HCT116 (cell line): ENCODE measurements at regions not wholly inside any gene's neighbourhood (a gene's known extent, or its start where the extent isn't known, plus 50 kb on each side); places are given as distances from the start of the nearest gene placed in this dataset.

Source experiments
- ATAC-seq: fragments of 200-7000 bp; cut with Tn5 transposase; 2 replicates; pipeline ENCODE4 v1.9.1; 2020; ENCODE audit warnings: mild to moderate bottlenecking, moderate library complexity
- BruUV-seq: library from RNA; stranded (reverse); fragments of 400-500 nt; replicated peaks from 2 replicates; lab custom pipeline; 2021; lab: Mats Ljungman, UMichigan
- CTCF ChIA-PET: fragments of 300-600 bp; sonication (Branson Sonifier 250); formaldehyde crosslinking; loops from one replicate; lab custom pipeline; 2021; ENCODE audit warnings: antibody characterized with exemption; lab: Charles Lee
- POLR2A ChIA-PET: fragments of 300-600, 350-600 bp; sonication (Branson Sonifier 250); formaldehyde crosslinking; loops from one replicate; lab custom pipeline; 2021; ENCODE audit warnings: antibody characterized with exemption; lab: Charles Lee
- RAD21 ChIA-PET, 2 experiments: fragments of 300-600 bp; sonication (Branson Sonifier 250); formaldehyde crosslinking; loops; one replicate each; lab custom pipeline; 2023; ENCODE audit warnings: low total read pairs in 2 of 2; ENCODE audit not compliant: uncharacterized antibody in 2 of 2, unreplicated experiment in 2 of 2, low non-redundant PET in 1 of 2; lab: Charles Lee
- DNase-seq: peaks from one replicate; pipeline ENCODE4 v3.0.0-alpha.2; 2010; ENCODE audit warnings: low read depth, low spot score
- H2AFZ ChIP-seq: fragments of 200-600 bp; shearing (Covaris generic), sonication (generic); 2 replicates; pipeline ENCODE4 v1.6.1; 2017; ENCODE audit warnings: low read depth, mixed run types, mixed read lengths, antibody characterized with exemption, low read length; ENCODE audit not compliant: poor library complexity, severe bottlenecking
- H3K27ac ChIP-seq: 2 replicates; pipeline ENCODE4 v1.5.1; 2012; ENCODE audit warnings: low read depth, low read length
- H3K27me3 ChIP-seq: fragments of 200-600 bp; sonication (generic); 2 replicates; pipeline ENCODE4 v1.6.1; 2016; ENCODE audit warnings: mixed run types, low read length, mixed read lengths; ENCODE audit not compliant: insufficient read depth
- H3K36me3 ChIP-seq, 2 experiments: fragments of 200-500 bp in 1 of 2; fragments of 200-600 bp in 1 of 2; sonication (Bioruptor generic) in 1 of 2; sonication (generic) in 1 of 2; 2 replicates each; pipeline versions ENCODE4 v1.5.1 to v1.6.1; 2014 to 2016; ENCODE audit warnings: low read length in 2 of 2, inconsistent platforms in 1 of 2, mixed read lengths in 1 of 2, mixed run types in 1 of 2; ENCODE audit not compliant: insufficient read depth in 2 of 2, control insufficient read depth in 1 of 2
- H3K4me1 ChIP-seq, 2 experiments: fragments of 200-600 bp in 1 of 2; sonication (generic) in 1 of 2; 2 replicates each; pipeline versions ENCODE4 v1.5.1 to v1.6.1; 2012 to 2017; ENCODE audit warnings: low read length in 2 of 2, inconsistent platforms in 1 of 2, mild to moderate bottlenecking in 1 of 2, mixed read lengths in 1 of 2, mixed run types in 1 of 2, moderate library complexity in 1 of 2; ENCODE audit not compliant: insufficient read depth in 2 of 2, control insufficient read depth in 1 of 2
- H3K4me2 ChIP-seq: fragments of 200-600 bp; sonication (generic); 2 replicates; pipeline ENCODE4 v1.6.1; 2017; ENCODE audit warnings: mixed run types, low read length, mixed read lengths
- H3K4me3 ChIP-seq, 2 experiments: fragments of 200-600 bp in 1 of 2; sonication (generic) in 1 of 2; replicated peaks in 1 of 2; 2 replicates each; pipeline ENCODE4 v1.5.1; 2011 to 2016; ENCODE audit warnings: low read length in 2 of 2, control low read depth in 1 of 2, low read depth in 1 of 2, mild to moderate bottlenecking in 1 of 2, mixed read lengths in 1 of 2, mixed run types in 1 of 2
- H3K79me2 ChIP-seq: fragments of 200-600 bp; sonication (generic); 2 replicates; pipeline ENCODE4 v1.6.1; 2017; ENCODE audit warnings: mild to moderate bottlenecking, mixed run types, low read length, moderate library complexity, mixed read lengths; ENCODE audit not compliant: insufficient read depth
- H3K9ac ChIP-seq: fragments of 200-600 bp; sonication (generic); 2 replicates; pipeline ENCODE4 v1.6.1; 2016; ENCODE audit warnings: low read length, mixed read lengths
- H3K9me2 ChIP-seq: fragments of 200-600 bp; sonication (generic), shearing (Covaris generic); 2 replicates; pipeline ENCODE4 v1.6.1; 2017; ENCODE audit warnings: mixed run types, mild to moderate bottlenecking, moderate library complexity; ENCODE audit not compliant: insufficient read depth
- H3K9me3 ChIP-seq, 2 experiments: fragments of 200-500 bp in 1 of 2; fragments of 200-600 bp in 1 of 2; sonication (Bioruptor generic) in 1 of 2; sonication (generic) in 1 of 2; 2 replicates each; pipeline ENCODE4 v1.6.1; 2014 to 2017; ENCODE audit warnings: low read length in 2 of 2, mixed read lengths in 2 of 2, inconsistent platforms in 1 of 2, low read depth in 1 of 2, mild to moderate bottlenecking in 1 of 2, mixed run types in 1 of 2, moderate library complexity in 1 of 2; ENCODE audit not compliant: control insufficient read depth in 1 of 2, insufficient read depth in 1 of 2
- H4K20me1 ChIP-seq: fragments of 200-600 bp; sonication (generic), shearing (Covaris generic); 2 replicates; pipeline ENCODE4 v1.6.1; 2017; ENCODE audit warnings: mixed run types, mild to moderate bottlenecking, moderate library complexity; ENCODE audit not compliant: insufficient read depth
- CBX3 ChIP-seq: IDR thresholded peaks from 2 replicates; pipeline ENCODE4 v1.6.1; 2012; ENCODE audit warnings: low read depth
- CEBPB ChIP-seq: IDR thresholded peaks from 2 replicates; pipeline ENCODE4 v1.6.1; 2012; ENCODE audit warnings: low read depth
- ELF1 ChIP-seq: IDR thresholded peaks from 2 replicates; pipeline ENCODE4 v1.6.1; 2012; ENCODE audit warnings: low read depth, borderline replicate concordance
- EZH2 ChIP-seq: fragments of 200-600 bp; sonication (generic); IDR thresholded peaks from 2 replicates; pipeline ENCODE4 v1.6.1; 2017; ENCODE audit warnings: antibody characterized with exemption, mixed run types
- EZH2phosphoT487 ChIP-seq: fragments of 200-600 bp; IDR thresholded peaks from 2 replicates; pipeline ENCODE4 v1.6.1; 2018; ENCODE audit warnings: antibody characterized with exemption, borderline replicate concordance
- JUND ChIP-seq: IDR thresholded peaks from 2 replicates; pipeline ENCODE4 v1.6.1; 2012
- POLR2AphosphoS5 ChIP-seq: IDR thresholded peaks from 2 replicates; pipeline ENCODE4 v1.6.1; 2011; ENCODE audit warnings: mild to moderate bottlenecking, low read depth, low read length, moderate library complexity
- RAD21 ChIP-seq: IDR thresholded peaks from 2 replicates; pipeline ENCODE4 v1.6.1; 2012; ENCODE audit warnings: low read depth, mild to moderate bottlenecking
- SIN3A ChIP-seq: IDR thresholded peaks from 2 replicates; pipeline ENCODE4 v1.6.1; 2012; ENCODE audit warnings: low read depth
- SP1 ChIP-seq: IDR thresholded peaks from 2 replicates; pipeline ENCODE4 v1.6.1; 2012; ENCODE audit warnings: low read depth
- ZFX ChIP-seq: fragments of 450-650 bp; IDR thresholded peaks from 2 replicates; pipeline ENCODE4 v1.6.1; 2017
- intact Hi-C: fragments of 100-400 bp; cut with micrococcal nuclease; formaldehyde crosslinking; loops from 2 replicates; pipeline ENCODE4 v1.10.0; 2022
- TF ChIP-seq, protein P1 (sequence below): IDR thresholded peaks from 2 replicates; pipeline ENCODE4 v1.6.1; 2011; ENCODE audit warnings: mild to moderate bottlenecking, low read length, moderate library complexity; ENCODE audit not compliant: insufficient replicate concordance; ENCODE audit errors: extremely low read depth
- TF ChIP-seq, protein P2 (sequence below): IDR thresholded peaks from 2 replicates; pipeline ENCODE4 v1.6.1; 2012
- TF ChIP-seq, protein P3 (sequence below): IDR thresholded peaks from 2 replicates; pipeline ENCODE4 v1.6.1; 2012; ENCODE audit warnings: low read depth

DNA sequence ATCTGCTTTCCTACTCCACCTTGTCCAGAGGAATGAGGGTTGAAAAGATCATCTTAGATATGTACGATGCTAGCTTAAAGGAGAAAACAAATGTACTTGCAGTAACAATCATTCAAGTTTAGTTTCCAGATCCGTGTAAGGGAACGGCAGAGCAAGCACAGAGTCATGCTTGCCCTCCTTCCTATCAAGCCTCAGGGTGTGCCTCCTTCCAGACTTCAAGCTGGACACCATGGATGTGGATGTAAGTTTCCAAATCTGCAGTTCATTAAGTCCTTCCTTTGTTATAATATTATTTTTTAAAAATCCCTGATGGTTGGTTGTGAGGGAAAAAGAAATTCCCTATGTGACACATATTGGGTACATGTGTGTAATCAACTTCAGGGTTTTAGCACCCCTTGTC, 238.9 kb upstream of the NT5C1B start:
- POLR2A ChIA-PET, result no interaction called here
- Histone ChIP-seq H3K9me2 (no peaks in the 10 kb centered on the region), H3K27me3 (peaks cover 7% of the 10 kb centered on the region; the same call in 1 of the 2 replicates), H3K4me1 (no peaks in the 10 kb centered on the region), H3K9me3 (no peaks in the 10 kb centered on the region), H3K36me3 (no peaks in the 10 kb centered on the region), H4K20me1 (no peaks in the 10 kb centered on the region), H3K4me3 (no peak overlapping the region), H3K79me2 (no peaks in the 10 kb centered on the region), H2AFZ (no peak overlapping the region), H3K9ac (no peak overlapping the region), H3K27ac (no peak overlapping the region), H3K4me2 (no peak overlapping the region)
- intact Hi-C loops, result no loop called here
- no TSS peak for BruUV-seq
- RAD21 ChIA-PET, result no interaction called here
- DNase-seq (no peak), ATAC-seq (no peak)
- CTCF ChIA-PET, result no interaction called here
- no peak for TF ChIP-seq CEBPB
- TF ChIP-seq, protein P1, sequence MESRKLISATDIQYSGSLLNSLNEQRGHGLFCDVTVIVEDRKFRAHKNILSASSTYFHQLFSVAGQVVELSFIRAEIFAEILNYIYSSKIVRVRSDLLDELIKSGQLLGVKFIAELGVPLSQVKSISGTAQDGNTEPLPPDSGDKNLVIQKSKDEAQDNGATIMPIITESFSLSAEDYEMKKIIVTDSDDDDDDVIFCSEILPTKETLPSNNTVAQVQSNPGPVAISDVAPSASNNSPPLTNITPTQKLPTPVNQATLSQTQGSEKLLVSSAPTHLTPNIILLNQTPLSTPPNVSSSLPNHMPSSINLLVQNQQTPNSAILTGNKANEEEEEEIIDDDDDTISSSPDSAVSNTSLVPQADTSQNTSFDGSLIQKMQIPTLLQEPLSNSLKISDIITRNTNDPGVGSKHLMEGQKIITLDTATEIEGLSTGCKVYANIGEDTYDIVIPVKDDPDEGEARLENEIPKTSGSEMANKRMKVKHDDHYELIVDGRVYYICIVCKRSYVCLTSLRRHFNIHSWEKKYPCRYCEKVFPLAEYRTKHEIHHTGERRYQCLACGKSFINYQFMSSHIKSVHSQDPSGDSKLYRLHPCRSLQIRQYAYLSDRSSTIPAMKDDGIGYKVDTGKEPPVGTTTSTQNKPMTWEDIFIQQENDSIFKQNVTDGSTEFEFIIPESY, result no peak
- no peak for TF ChIP-seq SIN3A
- no peak for TF ChIP-seq EZH2
- TF ChIP-seq POLR2AphosphoS5, result no peak
- TF ChIP-seq EZH2phosphoT487, result no peak
- no peak for TF ChIP-seq JUND
- TF ChIP-seq, protein P2, sequence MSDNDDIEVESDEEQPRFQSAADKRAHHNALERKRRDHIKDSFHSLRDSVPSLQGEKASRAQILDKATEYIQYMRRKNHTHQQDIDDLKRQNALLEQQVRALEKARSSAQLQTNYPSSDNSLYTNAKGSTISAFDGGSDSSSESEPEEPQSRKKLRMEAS, result no peak
- no peak for TF ChIP-seq ZFX
- TF ChIP-seq, all 23 proteins: peak for 0

DNA sequence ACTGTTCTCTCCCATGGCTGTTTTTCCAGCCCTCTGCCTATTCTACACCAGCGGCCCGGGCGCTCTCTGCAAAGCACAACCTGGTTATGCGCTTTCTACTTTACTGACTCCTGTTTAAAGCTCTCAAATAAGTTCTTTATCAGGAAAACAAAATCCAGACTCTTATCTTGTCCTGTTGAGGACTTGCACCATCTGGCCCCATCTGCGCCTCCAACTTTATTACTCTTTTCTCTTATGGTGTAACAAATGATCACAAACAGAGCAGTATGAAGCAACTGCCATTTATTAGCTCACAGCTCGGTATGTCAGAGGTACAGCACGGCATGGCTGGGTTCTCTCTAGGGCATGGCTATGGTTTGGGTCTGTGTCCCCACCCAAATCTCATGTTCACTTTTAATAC, 236.5 kb upstream of the NT5C1B start:
- no peak for ATAC-seq
- no peaks in the 10 kb centered on the region for H4K20me1 ChIP-seq
- no peaks in the 10 kb centered on the region for H3K4me1 ChIP-seq
- H2AFZ ChIP-seq, result no peak overlapping the region
- CTCF ChIA-PET, result no interaction called here
- no peak overlapping the region for H3K9ac ChIP-seq
- no peak for TF ChIP-seq JUND
- TF ChIP-seq, protein P3, sequence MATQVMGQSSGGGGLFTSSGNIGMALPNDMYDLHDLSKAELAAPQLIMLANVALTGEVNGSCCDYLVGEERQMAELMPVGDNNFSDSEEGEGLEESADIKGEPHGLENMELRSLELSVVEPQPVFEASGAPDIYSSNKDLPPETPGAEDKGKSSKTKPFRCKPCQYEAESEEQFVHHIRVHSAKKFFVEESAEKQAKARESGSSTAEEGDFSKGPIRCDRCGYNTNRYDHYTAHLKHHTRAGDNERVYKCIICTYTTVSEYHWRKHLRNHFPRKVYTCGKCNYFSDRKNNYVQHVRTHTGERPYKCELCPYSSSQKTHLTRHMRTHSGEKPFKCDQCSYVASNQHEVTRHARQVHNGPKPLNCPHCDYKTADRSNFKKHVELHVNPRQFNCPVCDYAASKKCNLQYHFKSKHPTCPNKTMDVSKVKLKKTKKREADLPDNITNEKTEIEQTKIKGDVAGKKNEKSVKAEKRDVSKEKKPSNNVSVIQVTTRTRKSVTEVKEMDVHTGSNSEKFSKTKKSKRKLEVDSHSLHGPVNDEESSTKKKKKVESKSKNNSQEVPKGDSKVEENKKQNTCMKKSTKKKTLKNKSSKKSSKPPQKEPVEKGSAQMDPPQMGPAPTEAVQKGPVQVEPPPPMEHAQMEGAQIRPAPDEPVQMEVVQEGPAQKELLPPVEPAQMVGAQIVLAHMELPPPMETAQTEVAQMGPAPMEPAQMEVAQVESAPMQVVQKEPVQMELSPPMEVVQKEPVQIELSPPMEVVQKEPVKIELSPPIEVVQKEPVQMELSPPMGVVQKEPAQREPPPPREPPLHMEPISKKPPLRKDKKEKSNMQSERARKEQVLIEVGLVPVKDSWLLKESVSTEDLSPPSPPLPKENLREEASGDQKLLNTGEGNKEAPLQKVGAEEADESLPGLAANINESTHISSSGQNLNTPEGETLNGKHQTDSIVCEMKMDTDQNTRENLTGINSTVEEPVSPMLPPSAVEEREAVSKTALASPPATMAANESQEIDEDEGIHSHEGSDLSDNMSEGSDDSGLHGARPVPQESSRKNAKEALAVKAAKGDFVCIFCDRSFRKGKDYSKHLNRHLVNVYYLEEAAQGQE, result no peak
- no peak for TF ChIP-seq SP1
- TF ChIP-seq CBX3, result no peak
- TF ChIP-seq RAD21, result no peak
- TF ChIP-seq CEBPB, result no peak
- TF ChIP-seq ELF1, result no peak
- TF ChIP-seq, all 23 proteins: peak for 0
- no peaks in the 10 kb centered on the region for H3K9me2 ChIP-seq
- no peaks in the 10 kb centered on the region for H3K36me3 ChIP-seq
- BruUV-seq, result no TSS peak
- no peak overlapping the region for H3K4me2 ChIP-seq
- intact Hi-C loops, result no loop called here
- peaks cover 7% of the 10 kb centered on the region; the same call in 1 of the 2 replicates for H3K27me3 ChIP-seq
- no peak for DNase-seq
- RAD21 ChIA-PET, result no interaction called here
- H3K4me3 ChIP-seq, result no peak overlapping the region
- H3K79me2 ChIP-seq, result no peaks in the 10 kb centered on the region
- POLR2A ChIA-PET, result no interaction called here
- no peak overlapping the region for H3K27ac ChIP-seq
- no peaks in the 10 kb centered on the region for H3K9me3 ChIP-seq
